OCI-LY1 (cell line): ENCODE measurements at regions not wholly inside any gene's neighbourhood (a gene's known extent, or its start where the extent isn't known, plus 50 kb on each side); places are given as distances from the start of the nearest gene placed in this dataset.

ENCODE experiments used
- H2AFZ ChIP-seq: fragments of 200-600 bp; sonication (generic), shearing (Covaris generic); 2 replicates; pipeline ENCODE4 v1.6.0; 2014; ENCODE audit warnings: antibody characterized with exemption, mild to moderate bottlenecking, low read length
- H3F3A ChIP-seq: fragments of 200-600 bp; sonication (generic), shearing (Covaris generic); 2 replicates; pipeline ENCODE4 v1.6.0; 2014; ENCODE audit warnings: mild to moderate bottlenecking, antibody characterized with exemption, low read length, moderate library complexity; ENCODE audit not compliant: insufficient read depth
- H3K27ac ChIP-seq: fragments of 200-600 bp; sonication (generic); 2 replicates; pipeline ENCODE4 v1.5.1; 2014; ENCODE audit warnings: low read length, mixed run types, mild to moderate bottlenecking, low read depth; ENCODE audit not compliant: poor library complexity, severe bottlenecking
- H3K27me3 ChIP-seq: fragments of 200-600 bp; sonication (generic); 2 replicates; pipeline ENCODE4 v1.6.0; 2014; ENCODE audit warnings: antibody characterized with exemption, mild to moderate bottlenecking, low read length, moderate library complexity; ENCODE audit not compliant: insufficient read depth
- H3K36me3 ChIP-seq: fragments of 200-600 bp; sonication (generic); 2 replicates; pipeline ENCODE4 v1.6.1; 2014; ENCODE audit warnings: mild to moderate bottlenecking, antibody characterized with exemption, low read length, moderate library complexity, mixed read lengths; ENCODE audit not compliant: insufficient read depth
- H3K4me1 ChIP-seq: fragments of 200-600 bp; sonication (generic); 2 replicates; pipeline ENCODE4 v1.5.1; 2014; ENCODE audit warnings: mild to moderate bottlenecking, low read length, moderate library complexity; ENCODE audit not compliant: insufficient read depth, severe bottlenecking
- H3K4me2 ChIP-seq: fragments of 200-600 bp; sonication (generic), shearing (Covaris generic); 2 replicates; pipeline ENCODE4 v1.6.1; 2014; ENCODE audit warnings: low read length
- H3K4me3 ChIP-seq: fragments of 200-600 bp; sonication (generic); 2 replicates; pipeline ENCODE4 v1.5.1; 2014; ENCODE audit warnings: low read length, low read depth, mild to moderate bottlenecking, mixed read lengths; ENCODE audit not compliant: poor library complexity, severe bottlenecking
- H3K79me2 ChIP-seq: fragments of 200-600 bp; shearing (Covaris generic); 2 replicates; pipeline ENCODE4 v1.6.1; 2016; ENCODE audit warnings: mixed run types, low read length, mixed read lengths; ENCODE audit not compliant: insufficient read depth
- H3K9ac ChIP-seq: fragments of 200-600 bp; sonication (generic), shearing (Covaris generic); 2 replicates; pipeline ENCODE4 v1.6.1; 2014; ENCODE audit warnings: mild to moderate bottlenecking, low read length, mixed read lengths
- H3K9me2 ChIP-seq: fragments of 200-600 bp; sonication (generic), shearing (Covaris generic); 2 replicates; pipeline ENCODE4 v1.6.1; 2014; ENCODE audit warnings: low read depth, mild to moderate bottlenecking, low read length, mixed read lengths
- H3K9me3 ChIP-seq: fragments of 200-600 bp; shearing (Covaris generic); 2 replicates; pipeline ENCODE4 v1.6.1; 2014; ENCODE audit warnings: low read length, mixed read lengths
- H4K20me1 ChIP-seq: fragments of 200-600 bp; sonication (generic), shearing (Covaris generic); 2 replicates; pipeline ENCODE4 v1.6.0; 2016; ENCODE audit warnings: mild to moderate bottlenecking, low read length; ENCODE audit not compliant: insufficient read depth
- EZH2 ChIP-seq: fragments of 200-600 bp; sonication (generic), shearing (Covaris generic); IDR thresholded peaks from 2 replicates; pipeline ENCODE4 v1.8.0; 2017; ENCODE audit warnings: borderline replicate concordance, mixed run types, mild to moderate bottlenecking, antibody characterized with exemption, low read length, moderate library complexity, mixed read lengths
- TF ChIP-seq, protein P1 (sequence below): fragments of 200-600 bp; sonication (generic), shearing (Covaris generic); IDR thresholded peaks from 2 replicates; pipeline ENCODE4 v1.5.1; 2017; ENCODE audit warnings: mild to moderate bottlenecking, antibody characterized with exemption, low read length, moderate library complexity, mixed read lengths

DNA sequence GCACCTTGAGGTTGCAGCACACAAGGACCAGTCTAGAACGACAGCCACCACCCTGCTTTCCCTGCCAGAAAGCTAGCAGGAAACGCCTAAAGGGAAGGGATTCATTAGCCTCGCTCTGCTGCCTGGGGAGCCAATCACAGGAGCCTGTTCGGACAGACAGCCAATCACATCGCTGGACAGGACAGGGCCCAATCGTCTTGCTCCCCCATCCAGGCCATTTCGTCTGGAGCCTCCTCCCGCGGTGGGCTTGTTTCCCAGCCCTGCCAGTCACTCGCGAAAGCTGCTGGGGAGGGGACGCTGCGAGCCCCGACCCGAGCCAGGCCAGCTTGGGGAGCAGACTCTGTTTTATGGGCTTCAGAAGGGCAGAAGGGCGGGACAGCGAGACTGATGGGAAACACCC, 79.8 kb upstream of the NCAM1 start:
- Histone ChIP-seq H3K4me1 (no peaks in the 10 kb centered on the region), H3K4me2 (no peak overlapping the region), H4K20me1 (no peaks in the 10 kb centered on the region), H3K36me3 (no peaks in the 10 kb centered on the region), H2AFZ (no peak overlapping the region), H3K27ac (no peak overlapping the region), H3K79me2 (no peaks in the 10 kb centered on the region), H3K4me3 (no peak overlapping the region), H3K27me3 (0 out of 2 replicates have a peak, but pooled peaks cover 5% of the 10 kb centered on the region), H3F3A (no peaks in the 10 kb centered on the region), H3K9me3 (no peaks in the 10 kb centered on the region), H3K9me2 (no peaks in the 10 kb centered on the region), H3K9ac (no peak overlapping the region)
- TF ChIP-seq EZH2 = no peak
- TF ChIP-seq, protein P1, sequence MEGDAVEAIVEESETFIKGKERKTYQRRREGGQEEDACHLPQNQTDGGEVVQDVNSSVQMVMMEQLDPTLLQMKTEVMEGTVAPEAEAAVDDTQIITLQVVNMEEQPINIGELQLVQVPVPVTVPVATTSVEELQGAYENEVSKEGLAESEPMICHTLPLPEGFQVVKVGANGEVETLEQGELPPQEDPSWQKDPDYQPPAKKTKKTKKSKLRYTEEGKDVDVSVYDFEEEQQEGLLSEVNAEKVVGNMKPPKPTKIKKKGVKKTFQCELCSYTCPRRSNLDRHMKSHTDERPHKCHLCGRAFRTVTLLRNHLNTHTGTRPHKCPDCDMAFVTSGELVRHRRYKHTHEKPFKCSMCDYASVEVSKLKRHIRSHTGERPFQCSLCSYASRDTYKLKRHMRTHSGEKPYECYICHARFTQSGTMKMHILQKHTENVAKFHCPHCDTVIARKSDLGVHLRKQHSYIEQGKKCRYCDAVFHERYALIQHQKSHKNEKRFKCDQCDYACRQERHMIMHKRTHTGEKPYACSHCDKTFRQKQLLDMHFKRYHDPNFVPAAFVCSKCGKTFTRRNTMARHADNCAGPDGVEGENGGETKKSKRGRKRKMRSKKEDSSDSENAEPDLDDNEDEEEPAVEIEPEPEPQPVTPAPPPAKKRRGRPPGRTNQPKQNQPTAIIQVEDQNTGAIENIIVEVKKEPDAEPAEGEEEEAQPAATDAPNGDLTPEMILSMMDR = no peak

DNA sequence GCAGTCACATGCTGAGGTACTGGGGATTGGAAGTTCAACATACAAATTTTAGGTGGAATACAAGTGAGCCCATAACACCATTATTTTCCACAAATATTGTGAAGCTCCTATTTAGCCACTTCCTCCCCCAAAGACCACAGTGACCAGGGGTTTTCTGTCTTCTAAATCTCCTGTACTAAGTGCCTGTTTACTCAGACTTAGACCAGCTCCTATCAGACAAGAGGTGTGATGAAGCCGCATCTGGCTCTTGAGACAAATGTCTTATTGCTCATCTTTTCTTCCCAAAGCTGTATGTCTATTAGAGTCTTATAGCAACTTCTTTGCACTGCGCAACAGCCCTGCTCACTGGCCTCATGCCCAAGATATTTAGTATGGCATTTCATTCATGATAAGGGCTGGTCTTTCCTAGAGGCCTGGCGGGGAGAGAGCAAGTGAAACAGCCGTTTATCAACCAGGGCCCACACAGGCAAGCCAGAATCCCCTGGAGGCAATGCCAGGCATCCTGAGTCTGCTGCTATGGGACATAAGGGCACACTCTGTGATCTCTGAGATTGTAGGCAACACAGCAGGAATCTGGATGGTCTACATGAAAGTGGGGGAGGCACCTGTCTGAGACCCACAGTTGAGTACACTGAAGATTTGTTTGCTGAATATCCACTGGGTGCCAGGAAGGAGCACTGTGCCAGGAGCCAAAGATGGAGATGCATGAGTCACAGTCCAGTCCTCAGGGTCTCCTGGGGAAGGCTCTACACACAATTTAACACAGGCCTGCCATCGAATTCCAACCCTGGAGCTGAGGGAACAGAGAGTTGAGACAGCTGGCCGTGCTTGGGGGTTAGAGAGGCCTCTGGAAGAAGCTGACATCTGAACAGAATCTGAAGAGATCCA, 78.5 kb upstream of the NCAM1 start:
- no peak overlapping the region for H3K4me2 ChIP-seq
- no peaks in the 10 kb centered on the region for H3K4me1 ChIP-seq
- H3K4me3 ChIP-seq = no peak overlapping the region
- H3K36me3 ChIP-seq = no peaks in the 10 kb centered on the region
- H3K9ac ChIP-seq = no peak overlapping the region
- no peaks in the 10 kb centered on the region for H3F3A ChIP-seq
- no peak for TF ChIP-seq EZH2
- TF ChIP-seq, protein P1 = no peak
- H2AFZ ChIP-seq = no peak overlapping the region
- H3K79me2 ChIP-seq = no peaks in the 10 kb centered on the region
- no peaks in the 10 kb centered on the region for H3K9me2 ChIP-seq
- H3K27me3 ChIP-seq = 0 out of 2 replicates have a peak, but pooled peaks cover 5% of the 10 kb centered on the region
- no peak overlapping the region for H3K27ac ChIP-seq
- H3K9me3 ChIP-seq = no peaks in the 10 kb centered on the region
- H4K20me1 ChIP-seq = no peaks in the 10 kb centered on the region

DNA sequence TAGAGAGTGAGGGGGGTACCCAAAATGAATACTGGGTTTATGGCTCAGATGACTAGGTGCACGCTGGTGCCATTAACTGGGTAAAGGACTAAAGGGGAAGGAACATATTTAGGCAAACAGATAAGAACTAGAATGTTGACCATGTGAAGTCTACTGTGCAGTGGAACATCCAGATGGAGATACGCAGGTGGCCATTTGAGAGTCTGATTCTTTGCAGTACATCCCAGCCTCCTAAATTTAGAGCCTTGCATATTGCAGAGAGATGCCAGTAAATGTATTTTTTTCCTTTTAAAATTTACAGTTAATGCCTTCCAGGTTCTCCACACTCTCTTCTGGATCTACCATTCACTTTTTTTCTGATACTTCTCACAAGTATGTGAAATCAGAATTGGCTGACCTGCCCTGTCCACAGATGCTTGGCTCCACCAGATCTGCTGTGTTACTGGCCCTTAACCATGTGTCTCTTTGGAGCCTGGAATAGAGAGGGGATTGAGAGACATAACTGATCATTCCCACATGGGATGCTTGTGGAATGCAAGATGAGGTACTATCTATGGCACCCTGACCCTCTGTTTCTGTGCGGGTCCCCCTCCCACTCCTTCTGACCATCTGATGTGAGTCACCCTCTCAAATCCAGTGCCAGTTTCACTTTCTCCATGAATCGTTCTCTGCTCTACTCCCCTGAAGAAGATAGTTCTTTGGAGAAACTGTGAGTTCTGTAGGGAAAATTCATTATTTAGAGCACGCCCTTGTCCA, 77.0 kb upstream of the NCAM1 start:
- no peaks in the 10 kb centered on the region for H3F3A ChIP-seq
- no peaks in the 10 kb centered on the region for H4K20me1 ChIP-seq
- H3K4me1 ChIP-seq = no peaks in the 10 kb centered on the region
- H3K4me3 ChIP-seq = no peak overlapping the region
- TF ChIP-seq, protein P1 = no peak
- no peak for TF ChIP-seq EZH2
- H3K27ac ChIP-seq = no peak overlapping the region
- H3K9me2 ChIP-seq = no peaks in the 10 kb centered on the region
- no peaks in the 10 kb centered on the region for H3K79me2 ChIP-seq
- H2AFZ ChIP-seq = no peak overlapping the region
- H3K27me3 ChIP-seq = no peaks in the 10 kb centered on the region
- no peaks in the 10 kb centered on the region for H3K36me3 ChIP-seq
- no peak overlapping the region for H3K4me2 ChIP-seq
- H3K9me3 ChIP-seq = no peaks in the 10 kb centered on the region
- H3K9ac ChIP-seq = no peak overlapping the region
